HEK293 (cell line): ENCODE measurements at regions not wholly inside any gene's neighbourhood (a gene's known extent, or its start where the extent isn't known, plus 50 kb on each side); places are given as distances from the start of the nearest gene placed in this dataset.

Source experiments
- CTCF ChIA-PET: fragments of 350-600 bp; formaldehyde crosslinking; extraction: SDS; loops from one replicate; lab custom pipeline; 2021; ENCODE audit warnings: antibody characterized with exemption; lab: Yijun Ruan, JAX
- POLR2A ChIA-PET: fragments of 300-600 bp; formaldehyde crosslinking; extraction: SDS; loops from one replicate; lab custom pipeline; 2020; ENCODE audit warnings: antibody characterized with exemption, inconsistent platforms; lab: Yijun Ruan, JAX
- H3K27ac ChIP-seq: fragments of 200-500 bp; sonication (Bioruptor generic); 2 replicates; pipeline ENCODE4 v1.5.1; 2014; ENCODE audit warnings: low read depth, low read length, control low read depth, inconsistent platforms; ENCODE audit errors: extremely low read depth
- H3K36me3 ChIP-seq, 2 experiments: fragments of 200-500 bp in 1 of 2; sonication (Bioruptor generic) in 1 of 2; 1 replicate in 1 of 2; 2 replicates in 1 of 2; pipeline ENCODE4 v1.5.1; 2014 to 2017; ENCODE audit warnings: inconsistent platforms in 2 of 2, low read length in 2 of 2; ENCODE audit not compliant: control insufficient read depth in 2 of 2, insufficient read depth in 1 of 2
- H3K4me1 ChIP-seq: fragments of 200-500 bp; sonication (Bioruptor generic); 2 replicates; pipeline ENCODE4 v1.5.1; 2014; ENCODE audit warnings: mild to moderate bottlenecking, low read length, inconsistent platforms; ENCODE audit not compliant: control insufficient read depth, insufficient read depth
- H3K4me3 ChIP-seq: 2 replicates; pipeline ENCODE4 v1.5.1; 2011; ENCODE audit warnings: low read depth, mild to moderate bottlenecking, control low read depth, low read length, moderate library complexity
- H3K9me3 ChIP-seq: fragments of 200-500 bp; sonication (Bioruptor generic); 2 replicates; pipeline ENCODE4 v1.5.1; 2014; ENCODE audit warnings: low read depth, low read length, inconsistent platforms; ENCODE audit not compliant: control insufficient read depth, insufficient read depth
- GLIS1 ChIP-seq: fragments of 450-650 bp; formaldehyde crosslinking; IDR thresholded peaks from 2 replicates; pipeline ENCODE4 v1.5.1; 2016; ENCODE audit warnings: missing biosample characterization, missing genetic modification characterization
- MEIS1 ChIP-seq: sonication (generic); formaldehyde crosslinking; IDR thresholded peaks from 2 replicates; pipeline ENCODE4 v1.8.1; 2022; ENCODE audit warnings: missing genetic modification reagents, mild to moderate bottlenecking, borderline replicate concordance
- ZIC2 ChIP-seq: fragments of 450-650 bp; formaldehyde crosslinking; IDR thresholded peaks from 2 replicates; pipeline ENCODE4 v1.5.1; 2016; ENCODE audit warnings: missing biosample characterization, missing genetic modification characterization
- ZNF138 ChIP-seq: fragments of 450-650 bp; formaldehyde crosslinking; IDR thresholded peaks from 2 replicates; pipeline ENCODE4 v1.5.1; 2016; ENCODE audit warnings: missing biosample characterization, missing genetic modification characterization, borderline replicate concordance
- ZNF248 ChIP-seq: fragments of 450-650 bp; formaldehyde crosslinking; IDR thresholded peaks from 2 replicates; pipeline ENCODE4 v1.5.1; 2017; ENCODE audit warnings: missing biosample characterization, missing genetic modification characterization
- ZNF311 ChIP-seq: fragments of 450-650 bp; formaldehyde crosslinking; IDR thresholded peaks from 2 replicates; pipeline ENCODE4 v1.5.1; 2017; ENCODE audit warnings: missing biosample characterization, missing genetic modification characterization, borderline replicate concordance
- ZNF561 ChIP-seq: fragments of 450-650 bp; IDR thresholded peaks from 2 replicates; pipeline ENCODE4 v1.5.1; 2018; ENCODE audit warnings: missing biosample characterization, missing genetic modification characterization, borderline replicate concordance
- TF ChIP-seq, protein P1 (sequence below): fragments of 450-650 bp; formaldehyde crosslinking; IDR thresholded peaks from 2 replicates; pipeline ENCODE4 v1.5.1; 2016; ENCODE audit warnings: missing biosample characterization, missing genetic modification characterization
- TF ChIP-seq, protein P2 (sequence below): fragments of 450-650 bp; formaldehyde crosslinking; IDR thresholded peaks from 2 replicates; pipeline ENCODE4 v1.5.1; 2016; ENCODE audit warnings: missing biosample characterization, missing genetic modification characterization
- TF ChIP-seq, protein P3 (sequence below): fragments of 450-650 bp; formaldehyde crosslinking; IDR thresholded peaks from 2 replicates; pipeline ENCODE4 v1.5.1; 2017; ENCODE audit warnings: missing biosample characterization, missing genetic modification characterization

DNA sequence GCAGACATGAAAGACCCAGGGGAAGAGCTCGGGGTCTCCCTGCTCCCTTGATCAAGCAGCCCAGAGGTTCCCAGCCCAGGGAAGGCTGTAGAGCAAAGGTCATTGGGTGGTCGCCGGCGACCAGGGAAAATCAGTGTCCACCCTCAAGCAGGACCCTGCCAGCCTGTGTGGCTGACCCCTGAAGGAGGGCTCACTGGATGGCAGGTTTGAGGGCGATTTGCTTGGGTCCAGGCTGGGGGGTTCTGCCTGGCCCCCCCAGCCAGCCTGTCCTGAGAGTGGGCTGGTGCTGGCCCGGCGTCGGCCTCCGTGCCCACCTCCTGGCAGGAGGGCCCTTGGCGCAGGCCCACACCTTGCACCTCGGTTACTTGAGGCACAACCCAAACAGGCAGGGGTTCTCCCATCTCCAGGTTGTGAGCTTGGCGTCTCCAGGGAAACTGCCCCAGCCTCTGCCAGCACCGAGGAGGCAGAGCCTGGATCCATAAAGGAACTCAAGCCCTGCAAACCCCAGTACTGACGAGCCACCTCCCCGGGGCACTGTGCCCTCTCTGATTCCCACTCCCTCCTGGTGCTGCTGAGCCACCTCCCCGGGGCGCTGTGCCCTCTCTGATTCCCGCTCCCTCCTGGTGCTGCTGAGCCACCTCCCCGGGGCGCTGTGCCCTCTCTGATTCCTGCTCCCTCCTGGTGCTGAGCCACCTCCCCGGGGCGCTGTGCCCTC, 329.0 kb upstream of the SFSWAP start:
- CTCF ChIA-PET: interaction anchor here (0.7 kb wide), 1 partner anchor 427 kb away, joined by 5 read pairs; no protein-coding TSS in a partner anchor
- Histone ChIP-seq H3K9me3 (no peaks in the 10 kb centered on the region), H3K27ac (no peak overlapping the region), H3K36me3 (no peaks in the 10 kb centered on the region), H3K4me1 (no peaks in the 10 kb centered on the region), H3K4me3 (no peak overlapping the region)
- POLR2A ChIA-PET: no interaction called here
- no peak for TF ChIP-seq ZNF138
- TF ChIP-seq, protein P1, sequence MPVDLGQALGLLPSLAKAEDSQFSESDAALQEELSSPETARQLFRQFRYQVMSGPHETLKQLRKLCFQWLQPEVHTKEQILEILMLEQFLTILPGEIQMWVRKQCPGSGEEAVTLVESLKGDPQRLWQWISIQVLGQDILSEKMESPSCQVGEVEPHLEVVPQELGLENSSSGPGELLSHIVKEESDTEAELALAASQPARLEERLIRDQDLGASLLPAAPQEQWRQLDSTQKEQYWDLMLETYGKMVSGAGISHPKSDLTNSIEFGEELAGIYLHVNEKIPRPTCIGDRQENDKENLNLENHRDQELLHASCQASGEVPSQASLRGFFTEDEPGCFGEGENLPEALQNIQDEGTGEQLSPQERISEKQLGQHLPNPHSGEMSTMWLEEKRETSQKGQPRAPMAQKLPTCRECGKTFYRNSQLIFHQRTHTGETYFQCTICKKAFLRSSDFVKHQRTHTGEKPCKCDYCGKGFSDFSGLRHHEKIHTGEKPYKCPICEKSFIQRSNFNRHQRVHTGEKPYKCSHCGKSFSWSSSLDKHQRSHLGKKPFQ (tag by site-specific recombination): no peak
- TF ChIP-seq, protein P2, sequence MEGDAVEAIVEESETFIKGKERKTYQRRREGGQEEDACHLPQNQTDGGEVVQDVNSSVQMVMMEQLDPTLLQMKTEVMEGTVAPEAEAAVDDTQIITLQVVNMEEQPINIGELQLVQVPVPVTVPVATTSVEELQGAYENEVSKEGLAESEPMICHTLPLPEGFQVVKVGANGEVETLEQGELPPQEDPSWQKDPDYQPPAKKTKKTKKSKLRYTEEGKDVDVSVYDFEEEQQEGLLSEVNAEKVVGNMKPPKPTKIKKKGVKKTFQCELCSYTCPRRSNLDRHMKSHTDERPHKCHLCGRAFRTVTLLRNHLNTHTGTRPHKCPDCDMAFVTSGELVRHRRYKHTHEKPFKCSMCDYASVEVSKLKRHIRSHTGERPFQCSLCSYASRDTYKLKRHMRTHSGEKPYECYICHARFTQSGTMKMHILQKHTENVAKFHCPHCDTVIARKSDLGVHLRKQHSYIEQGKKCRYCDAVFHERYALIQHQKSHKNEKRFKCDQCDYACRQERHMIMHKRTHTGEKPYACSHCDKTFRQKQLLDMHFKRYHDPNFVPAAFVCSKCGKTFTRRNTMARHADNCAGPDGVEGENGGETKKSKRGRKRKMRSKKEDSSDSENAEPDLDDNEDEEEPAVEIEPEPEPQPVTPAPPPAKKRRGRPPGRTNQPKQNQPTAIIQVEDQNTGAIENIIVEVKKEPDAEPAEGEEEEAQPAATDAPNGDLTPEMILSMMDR (tag by site-specific recombination): no peak

DNA sequence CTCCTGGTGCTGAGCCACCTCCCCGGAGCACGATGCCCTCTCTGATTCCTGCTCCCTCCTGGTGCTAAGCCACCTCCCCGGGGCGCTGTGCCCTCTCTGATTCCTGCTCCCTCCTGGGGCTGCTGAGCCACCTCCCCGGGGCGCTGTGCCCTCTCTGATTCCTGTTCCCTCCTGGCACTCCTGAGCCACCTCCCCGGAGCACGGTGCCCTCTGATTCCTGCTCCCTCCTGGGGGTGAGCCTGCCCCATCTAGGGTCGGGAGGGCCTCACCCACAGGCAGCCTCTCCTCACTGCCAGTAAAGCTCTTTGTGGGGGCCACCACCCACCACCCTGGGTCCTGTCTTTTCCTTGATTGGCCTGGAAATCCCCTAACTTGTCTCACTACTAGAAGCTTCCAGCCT, 327.6 kb upstream of the SFSWAP start:
- Histone ChIP-seq H3K4me1 (no peaks in the 10 kb centered on the region), H3K27ac (no peak overlapping the region), H3K36me3 (no peaks in the 10 kb centered on the region), H3K4me3 (no peak overlapping the region), H3K9me3 (no peaks in the 10 kb centered on the region)
- POLR2A ChIA-PET: interaction anchor here (0.6 kb wide), 1 partner anchor 580 kb away, joined by 3 read pairs; no protein-coding TSS in a partner anchor
- CTCF ChIA-PET: no interaction called here
- TF ChIP-seq GLIS1 (tag by site-specific recombination) (peak; percentile 41; the same call in 1 of the 2 replicates), MEIS1 (CRISPR knock-in tag) (no peak)
- TF ChIP-seq, all 188 proteins: peak for 1

DNA sequence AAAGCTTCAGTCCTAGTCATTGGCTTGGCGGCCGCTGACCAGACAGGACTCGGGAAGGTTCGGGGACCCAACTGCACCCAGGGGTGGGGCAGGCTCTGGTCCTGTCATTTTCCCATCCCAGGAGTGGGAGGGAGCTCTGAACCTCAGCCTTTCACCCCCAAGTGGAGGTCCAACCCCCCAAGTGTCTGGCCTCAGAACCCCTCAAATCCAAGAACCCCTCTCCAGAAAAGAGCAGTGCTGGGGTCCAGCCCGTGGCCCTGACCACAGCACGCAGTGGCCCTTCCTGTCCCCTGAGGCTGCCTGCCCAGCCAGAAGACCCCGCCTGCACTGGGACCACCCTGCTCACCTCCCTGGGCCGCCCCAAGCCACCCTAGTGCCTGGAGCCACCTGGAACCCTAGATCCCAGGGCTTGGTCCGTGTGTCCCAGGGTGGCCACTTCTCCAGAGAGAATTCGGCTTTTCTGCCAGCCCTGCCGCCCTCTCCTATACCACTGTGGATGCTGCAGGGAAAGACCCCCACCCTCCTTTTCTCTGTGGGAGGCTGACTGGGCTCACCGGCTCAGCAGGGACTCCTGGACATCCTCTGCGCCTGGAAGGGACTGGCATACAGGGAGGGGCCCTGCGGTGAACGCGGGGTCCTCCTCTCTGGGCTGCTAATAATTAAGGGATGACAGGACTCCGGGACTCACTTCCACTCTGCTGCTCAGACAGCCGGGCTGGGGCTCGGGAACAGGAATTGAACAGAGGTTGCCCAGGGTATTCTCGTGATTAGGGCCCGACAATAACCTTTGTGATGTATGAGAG, 326.9 kb upstream of the SFSWAP start:
- Histone ChIP-seq H3K27ac (no peak overlapping the region), H3K36me3 (no peaks in the 10 kb centered on the region), H3K4me3 (no peak overlapping the region), H3K4me1 (no peaks in the 10 kb centered on the region), H3K9me3 (no peaks in the 10 kb centered on the region)
- peak; percentile 34; the same call in 1 of the 2 replicates for TF ChIP-seq ZIC2 (tag by site-specific recombination)
- no peak for TF ChIP-seq ZNF561 (tag by site-specific recombination)
- TF ChIP-seq ZNF311 (tag by site-specific recombination): no peak
- TF ChIP-seq, protein P3, sequence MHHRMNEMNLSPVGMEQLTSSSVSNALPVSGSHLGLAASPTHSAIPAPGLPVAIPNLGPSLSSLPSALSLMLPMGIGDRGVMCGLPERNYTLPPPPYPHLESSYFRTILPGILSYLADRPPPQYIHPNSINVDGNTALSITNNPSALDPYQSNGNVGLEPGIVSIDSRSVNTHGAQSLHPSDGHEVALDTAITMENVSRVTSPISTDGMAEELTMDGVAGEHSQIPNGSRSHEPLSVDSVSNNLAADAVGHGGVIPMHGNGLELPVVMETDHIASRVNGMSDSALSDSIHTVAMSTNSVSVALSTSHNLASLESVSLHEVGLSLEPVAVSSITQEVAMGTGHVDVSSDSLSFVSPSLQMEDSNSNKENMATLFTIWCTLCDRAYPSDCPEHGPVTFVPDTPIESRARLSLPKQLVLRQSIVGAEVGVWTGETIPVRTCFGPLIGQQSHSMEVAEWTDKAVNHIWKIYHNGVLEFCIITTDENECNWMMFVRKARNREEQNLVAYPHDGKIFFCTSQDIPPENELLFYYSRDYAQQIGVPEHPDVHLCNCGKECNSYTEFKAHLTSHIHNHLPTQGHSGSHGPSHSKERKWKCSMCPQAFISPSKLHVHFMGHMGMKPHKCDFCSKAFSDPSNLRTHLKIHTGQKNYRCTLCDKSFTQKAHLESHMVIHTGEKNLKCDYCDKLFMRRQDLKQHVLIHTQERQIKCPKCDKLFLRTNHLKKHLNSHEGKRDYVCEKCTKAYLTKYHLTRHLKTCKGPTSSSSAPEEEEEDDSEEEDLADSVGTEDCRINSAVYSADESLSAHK (tag by site-specific recombination): no peak
- TF ChIP-seq ZNF248 (tag by site-specific recombination): no peak
- POLR2A ChIA-PET: interaction anchor here (0.6 kb wide), 1 partner anchor 580 kb away, joined by 3 read pairs; no protein-coding TSS in a partner anchor
- CTCF ChIA-PET: no interaction called here
